ENCODE measurements at regions not wholly inside any gene's neighbourhood (a gene's known extent, or its start where the extent isn't known, plus 50 kb on each side); places are given as distances from the start of the nearest gene placed in this dataset.

GRCh38 chr5:159465604-159466003 lies 135.3 kb upstream of the IL12B start:
- DNase-seq (ENCODE audit: low read depth in 1 of 2, low spot score in 1 of 2), result peak in 1 of 2 experiments; percentile 26
- TF ChIP-seq JUND (IDR thresholded peaks at IDR 0.05; ENCODE audit: low read depth), result no peak
- in situ Hi-C loops (cut with HindIII; ENCODE audit: low pct_unique_long_range_greater_than_20kb, low sequenced_read_pairs), result no loop called here

- in situ Hi-C loops (cut with HindIII; ENCODE audit: low pct_unique_long_range_greater_than_20kb, low sequenced_read_pairs), result no loop called here
- TF ChIP-seq JUND (IDR thresholded peaks at IDR 0.05; ENCODE audit: low read depth), result no peak
- DNase-seq (ENCODE audit: low read depth in 1 of 2, low spot score in 1 of 2), result no peak
Observed at GRCh38 chr5:159467666-159468065, 137.4 kb upstream of the IL12B start.

- in situ Hi-C loops (cut with HindIII; ENCODE audit: low pct_unique_long_range_greater_than_20kb, low sequenced_read_pairs), result no loop called here
- no peak for TF ChIP-seq JUND (IDR thresholded peaks at IDR 0.05; ENCODE audit: low read depth)
- DNase-seq (ENCODE audit: low read depth in 1 of 2, low spot score in 1 of 2), result no peak
Observed at GRCh38 chr5:159469496-159470372, 139.4 kb upstream of the IL12B start.

GRCh38 chr5:159471904-159472303 lies 141.6 kb upstream of the IL12B start:
- in situ Hi-C loops (cut with HindIII; ENCODE audit: low pct_unique_long_range_greater_than_20kb, low sequenced_read_pairs), result no loop called here
- no peak for TF ChIP-seq JUND (IDR thresholded peaks at IDR 0.05; ENCODE audit: low read depth)
- no peak for DNase-seq (ENCODE audit: low read depth in 1 of 2, low spot score in 1 of 2)

- DNase-seq (ENCODE audit: low read depth in 1 of 2, low spot score in 1 of 2), result no peak
- in situ Hi-C loops (cut with HindIII; ENCODE audit: low pct_unique_long_range_greater_than_20kb, low sequenced_read_pairs), result no loop called here
- no peak for TF ChIP-seq JUND (IDR thresholded peaks at IDR 0.05; ENCODE audit: low read depth)
Observed at GRCh38 chr5:159475026-159475425, 144.7 kb upstream of the IL12B start.

- in situ Hi-C loops (cut with HindIII; ENCODE audit: low pct_unique_long_range_greater_than_20kb, low sequenced_read_pairs), result no loop called here
- DNase-seq (ENCODE audit: low read depth in 1 of 2, low spot score in 1 of 2), result no peak
- TF ChIP-seq JUND (IDR thresholded peaks at IDR 0.05; ENCODE audit: low read depth), result no peak
Observed at GRCh38 chr5:159478950-159479349, 148.7 kb upstream of the IL12B start.

- no peak for DNase-seq (ENCODE audit: low read depth in 1 of 2, low spot score in 1 of 2)
- TF ChIP-seq JUND (IDR thresholded peaks at IDR 0.05; ENCODE audit: low read depth), result no peak
- in situ Hi-C loops (cut with HindIII; ENCODE audit: low pct_unique_long_range_greater_than_20kb, low sequenced_read_pairs), result no loop called here
Observed at GRCh38 chr5:159480849-159481248, 150.6 kb upstream of the IL12B start.

- in situ Hi-C loops (cut with HindIII; ENCODE audit: low pct_unique_long_range_greater_than_20kb, low sequenced_read_pairs), result no loop called here
- DNase-seq (ENCODE audit: low read depth in 1 of 2, low spot score in 1 of 2), result no peak
- TF ChIP-seq JUND (IDR thresholded peaks at IDR 0.05; ENCODE audit: low read depth), result no peak
Observed at GRCh38 chr5:159481751-159482150, 151.5 kb upstream of the IL12B start.

- no peak for TF ChIP-seq JUND (IDR thresholded peaks at IDR 0.05; ENCODE audit: low read depth)
- in situ Hi-C loops (cut with HindIII; ENCODE audit: low pct_unique_long_range_greater_than_20kb, low sequenced_read_pairs), result no loop called here
- no peak for DNase-seq (ENCODE audit: low read depth in 1 of 2, low spot score in 1 of 2)
Observed at GRCh38 chr5:159486836-159487235, 156.5 kb upstream of the IL12B start.

GRCh38 chr5:159488516-159488915 lies 158.2 kb upstream of the IL12B start:
- in situ Hi-C loops (cut with HindIII; ENCODE audit: low pct_unique_long_range_greater_than_20kb, low sequenced_read_pairs), result no loop called here
- no peak for TF ChIP-seq JUND (IDR thresholded peaks at IDR 0.05; ENCODE audit: low read depth)
- DNase-seq (ENCODE audit: low read depth in 1 of 2, low spot score in 1 of 2), result no peak

- TF ChIP-seq JUND (IDR thresholded peaks at IDR 0.05; ENCODE audit: low read depth), result no peak
- DNase-seq (ENCODE audit: low read depth in 1 of 2, low spot score in 1 of 2), result no peak
- in situ Hi-C loops (cut with HindIII; ENCODE audit: low pct_unique_long_range_greater_than_20kb, low sequenced_read_pairs), result no loop called here
Observed at GRCh38 chr5:159489779-159490178, 159.5 kb upstream of the IL12B start.

GRCh38 chr5:159490507-159490906 lies 160.2 kb upstream of the IL12B start:
- TF ChIP-seq JUND (IDR thresholded peaks at IDR 0.05; ENCODE audit: low read depth), result no peak
- in situ Hi-C loops (cut with HindIII; ENCODE audit: low pct_unique_long_range_greater_than_20kb, low sequenced_read_pairs), result no loop called here
- no peak for DNase-seq (ENCODE audit: low read depth in 1 of 2, low spot score in 1 of 2)

GRCh38 chr5:159493696-159494095 lies 163.4 kb upstream of the IL12B start:
- no peak for TF ChIP-seq JUND (IDR thresholded peaks at IDR 0.05; ENCODE audit: low read depth)
- DNase-seq (ENCODE audit: low read depth in 1 of 2, low spot score in 1 of 2), result no peak
- in situ Hi-C loops (cut with HindIII; ENCODE audit: low pct_unique_long_range_greater_than_20kb, low sequenced_read_pairs), result no loop called here

- no peak for DNase-seq (ENCODE audit: low read depth in 1 of 2, low spot score in 1 of 2)
- in situ Hi-C loops (cut with HindIII; ENCODE audit: low pct_unique_long_range_greater_than_20kb, low sequenced_read_pairs), result no loop called here
- no peak for TF ChIP-seq JUND (IDR thresholded peaks at IDR 0.05; ENCODE audit: low read depth)
Observed at GRCh38 chr5:159496773-159497172, 166.5 kb upstream of the IL12B start.
